ENCODE measurements at regions not wholly inside any gene's neighbourhood (a gene's known extent, or its start where the extent isn't known, plus 50 kb on each side); places are given as distances from the start of the nearest gene placed in this dataset.

GRCh38 chr2:49567811-49568600 lies 413.7 kb upstream of the FSHR start:
- intact Hi-C loops (cut with DNase I; ENCODE audit: low total_unique reads), result no loop called here
- H3K9me3 ChIP-seq, result no peaks in the 10 kb centered on the region
- no peaks in the 10 kb centered on the region for H3K36me3 ChIP-seq
- no peak overlapping the region for H3K27ac ChIP-seq
- no peaks in the 10 kb centered on the region for H3K4me1 ChIP-seq
- DNase-seq, result no peak
- no peak overlapping the region for H3K4me3 ChIP-seq
- TF ChIP-seq POLR2A (IDR thresholded peaks at IDR 0.05) (no peak), CTCF (IDR thresholded peaks at IDR 0.05) (no peak)
- H3K27me3 ChIP-seq, result no peaks in the 10 kb centered on the region

GRCh38 chr2:49567021-49567420 lies 412.7 kb upstream of the FSHR start:
- H3K9me3 ChIP-seq, result no peaks in the 10 kb centered on the region
- H3K36me3 ChIP-seq, result no peaks in the 10 kb centered on the region
- H3K27me3 ChIP-seq, result no peaks in the 10 kb centered on the region
- no peak for DNase-seq
- no peak overlapping the region for H3K4me3 ChIP-seq
- H3K4me1 ChIP-seq, result no peaks in the 10 kb centered on the region
- H3K27ac ChIP-seq, result no peak overlapping the region
- intact Hi-C loops (cut with DNase I; ENCODE audit: low total_unique reads), result no loop called here
- TF ChIP-seq CTCF (IDR thresholded peaks at IDR 0.05) (no peak), POLR2A (IDR thresholded peaks at IDR 0.05) (no peak)

- TF ChIP-seq CTCF (IDR thresholded peaks at IDR 0.05) (no peak), POLR2A (IDR thresholded peaks at IDR 0.05) (no peak)
- no peak overlapping the region for H3K4me3 ChIP-seq
- H3K9me3 ChIP-seq, result no peaks in the 10 kb centered on the region
- H3K27me3 ChIP-seq, result no peaks in the 10 kb centered on the region
- DNase-seq, result no peak
- no peaks in the 10 kb centered on the region for H3K36me3 ChIP-seq
- intact Hi-C loops (cut with DNase I; ENCODE audit: low total_unique reads), result no loop called here
- no peaks in the 10 kb centered on the region for H3K4me1 ChIP-seq
- H3K27ac ChIP-seq, result no peak overlapping the region
These were observed 399.3 kb upstream of the FSHR start for GRCh38 chr2:49553658-49554057.

- intact Hi-C loops (cut with DNase I; ENCODE audit: low total_unique reads), result no loop called here
- DNase-seq, result no peak
- no peaks in the 10 kb centered on the region for H3K27me3 ChIP-seq
- H3K4me3 ChIP-seq, result no peak overlapping the region
- no peak overlapping the region for H3K27ac ChIP-seq
- no peak for TF ChIP-seq CTCF (IDR thresholded peaks at IDR 0.05)
- TF ChIP-seq POLR2A (IDR thresholded peaks at IDR 0.05), result no peak
- H3K9me3 ChIP-seq, result no peaks in the 10 kb centered on the region
- H3K36me3 ChIP-seq, result no peaks in the 10 kb centered on the region
- no peaks in the 10 kb centered on the region for H3K4me1 ChIP-seq
These were observed 378.4 kb upstream of the FSHR start for GRCh38 chr2:49532702-49533101.

- H3K4me3 ChIP-seq, result no peak overlapping the region
- H3K9me3 ChIP-seq, result no peaks in the 10 kb centered on the region
- H3K27me3 ChIP-seq, result no peaks in the 10 kb centered on the region
- no peak overlapping the region for H3K27ac ChIP-seq
- intact Hi-C loops (cut with DNase I; ENCODE audit: low total_unique reads), result no loop called here
- DNase-seq, result no peak
- TF ChIP-seq CTCF (IDR thresholded peaks at IDR 0.05) (no peak), POLR2A (IDR thresholded peaks at IDR 0.05) (no peak)
- no peaks in the 10 kb centered on the region for H3K36me3 ChIP-seq
- no peaks in the 10 kb centered on the region for H3K4me1 ChIP-seq
These were observed 361.9 kb upstream of the FSHR start for GRCh38 chr2:49515996-49516782.

All from uterus (tissue), 3 donors.